ENCODE measurements at regions not wholly inside any gene's neighbourhood (a gene's known extent, or its start where the extent isn't known, plus 50 kb on each side); places are given as distances from the start of the nearest gene placed in this dataset.

GRCh38 chr10:55048830-55049498, 247.9 kb upstream of the PCDH15 start:
- TF ChIP-seq CTCF (IDR thresholded peaks at IDR 0.05) (no peak), EP300 (IDR thresholded peaks at IDR 0.05) (no peak)

Data from sigmoid colon (tissue), 4 donors.